ENCODE measurements at regions not wholly inside any gene's neighbourhood (a gene's known extent, or its start where the extent isn't known, plus 50 kb on each side); places are given as distances from the start of the nearest gene placed in this dataset.

GRCh38 chr11:71091506-71092265 lies 160.7 kb downstream of the SHANK2 start (continued):
- TF ChIP-seq CHD7 (IDR thresholded peaks at IDR 0.05; ENCODE audit: insufficient replicate concordance, low read length) = no peak
- TF ChIP-seq SRF (IDR thresholded peaks at IDR 0.05; ENCODE audit: low read depth, low read length) = no peak
- no peak for TF ChIP-seq SIX5 (IDR thresholded peaks at IDR 0.05; ENCODE audit: low read depth, low read length)
- TF ChIP-seq CHD2 (IDR thresholded peaks at IDR 0.05; ENCODE audit: low read length) = no peak
- no peak for TF ChIP-seq SP4 (IDR thresholded peaks at IDR 0.05; ENCODE audit: low read length)
- no peak for TF ChIP-seq CBX5 (IDR thresholded peaks at IDR 0.05; ENCODE audit: low read depth, low read length)
- TF ChIP-seq CEBPB (IDR thresholded peaks at IDR 0.05; ENCODE audit: low read depth, low read length) = no peak
- no peak for TF ChIP-seq TEAD4 (IDR thresholded peaks at IDR 0.05; ENCODE audit: low read depth, low read length)
- TF ChIP-seq SP2 (IDR thresholded peaks at IDR 0.05; ENCODE audit: low read length) = no peak
- no peak for TF ChIP-seq YY1 (IDR thresholded peaks at IDR 0.05; ENCODE audit: low read depth, low read length)
- TF ChIP-seq ASH2L (IDR thresholded peaks at IDR 0.05; ENCODE audit: low read length) = no peak
- TF ChIP-seq RXRA (IDR thresholded peaks at IDR 0.05; ENCODE audit: insufficient read depth, low read depth, low read length) = no peak

Measured in H1 (cell line).